ENCODE measurements at regions not wholly inside any gene's neighbourhood (a gene's known extent, or its start where the extent isn't known, plus 50 kb on each side); places are given as distances from the start of the nearest gene placed in this dataset.

DNA sequence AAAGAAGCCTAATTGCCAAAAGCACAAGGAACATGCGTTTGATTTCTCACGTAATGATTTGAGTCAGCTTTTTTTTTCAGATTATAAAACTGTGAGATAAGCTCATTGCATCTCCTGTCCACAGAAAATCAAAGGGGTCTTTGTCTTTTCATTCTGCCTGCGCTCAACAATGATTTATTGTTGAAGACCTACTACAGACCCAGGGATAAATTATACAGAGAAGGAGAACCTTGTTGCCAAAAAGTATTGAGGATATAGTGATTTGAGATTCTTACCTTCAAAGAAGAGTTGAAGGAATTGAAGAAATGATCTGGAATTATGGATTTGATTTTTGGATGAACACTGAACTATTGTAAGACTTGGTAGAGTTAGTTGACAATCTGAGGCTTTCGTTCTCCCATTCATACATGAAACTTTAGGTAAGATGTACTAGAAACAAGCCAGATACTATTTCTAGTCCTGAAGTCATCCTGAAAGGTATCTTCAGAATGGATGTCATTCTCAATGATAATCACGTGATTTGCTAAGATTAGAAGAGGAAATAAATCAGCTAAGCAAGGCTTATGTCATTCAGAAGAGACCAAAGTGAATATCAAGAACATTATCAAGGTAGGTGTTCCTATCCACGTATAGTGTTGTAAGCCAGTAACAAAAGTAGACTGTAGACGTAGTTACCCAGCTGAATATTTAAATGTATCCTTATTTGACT is 71.1 kb upstream of the SCOC start:
- TF ChIP-seq, protein P1, sequence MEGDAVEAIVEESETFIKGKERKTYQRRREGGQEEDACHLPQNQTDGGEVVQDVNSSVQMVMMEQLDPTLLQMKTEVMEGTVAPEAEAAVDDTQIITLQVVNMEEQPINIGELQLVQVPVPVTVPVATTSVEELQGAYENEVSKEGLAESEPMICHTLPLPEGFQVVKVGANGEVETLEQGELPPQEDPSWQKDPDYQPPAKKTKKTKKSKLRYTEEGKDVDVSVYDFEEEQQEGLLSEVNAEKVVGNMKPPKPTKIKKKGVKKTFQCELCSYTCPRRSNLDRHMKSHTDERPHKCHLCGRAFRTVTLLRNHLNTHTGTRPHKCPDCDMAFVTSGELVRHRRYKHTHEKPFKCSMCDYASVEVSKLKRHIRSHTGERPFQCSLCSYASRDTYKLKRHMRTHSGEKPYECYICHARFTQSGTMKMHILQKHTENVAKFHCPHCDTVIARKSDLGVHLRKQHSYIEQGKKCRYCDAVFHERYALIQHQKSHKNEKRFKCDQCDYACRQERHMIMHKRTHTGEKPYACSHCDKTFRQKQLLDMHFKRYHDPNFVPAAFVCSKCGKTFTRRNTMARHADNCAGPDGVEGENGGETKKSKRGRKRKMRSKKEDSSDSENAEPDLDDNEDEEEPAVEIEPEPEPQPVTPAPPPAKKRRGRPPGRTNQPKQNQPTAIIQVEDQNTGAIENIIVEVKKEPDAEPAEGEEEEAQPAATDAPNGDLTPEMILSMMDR (IDR thresholded peaks at IDR 0.05; ENCODE audit: unreplicated experiment) = no peak
- DNase-seq (ENCODE audit: low spot score, unreplicated experiment) = no peak
- peaks cover 4% of the 10 kb centered on the region for H3K27me3 Mint-ChIP-seq
- H3K27ac Mint-ChIP-seq = no peak overlapping the region
- no peak overlapping the region for H3K4me3 Mint-ChIP-seq (ENCODE audit: low read depth)
- no peaks in the 10 kb centered on the region for H3K36me3 Mint-ChIP-seq (ENCODE audit: insufficient read depth)
- H3K9me3 Mint-ChIP-seq (ENCODE audit: low read depth) = no peaks in the 10 kb centered on the region
- H3K4me1 Mint-ChIP-seq (ENCODE audit: low read depth) = peaks cover 15% of the 10 kb centered on the region

DNA sequence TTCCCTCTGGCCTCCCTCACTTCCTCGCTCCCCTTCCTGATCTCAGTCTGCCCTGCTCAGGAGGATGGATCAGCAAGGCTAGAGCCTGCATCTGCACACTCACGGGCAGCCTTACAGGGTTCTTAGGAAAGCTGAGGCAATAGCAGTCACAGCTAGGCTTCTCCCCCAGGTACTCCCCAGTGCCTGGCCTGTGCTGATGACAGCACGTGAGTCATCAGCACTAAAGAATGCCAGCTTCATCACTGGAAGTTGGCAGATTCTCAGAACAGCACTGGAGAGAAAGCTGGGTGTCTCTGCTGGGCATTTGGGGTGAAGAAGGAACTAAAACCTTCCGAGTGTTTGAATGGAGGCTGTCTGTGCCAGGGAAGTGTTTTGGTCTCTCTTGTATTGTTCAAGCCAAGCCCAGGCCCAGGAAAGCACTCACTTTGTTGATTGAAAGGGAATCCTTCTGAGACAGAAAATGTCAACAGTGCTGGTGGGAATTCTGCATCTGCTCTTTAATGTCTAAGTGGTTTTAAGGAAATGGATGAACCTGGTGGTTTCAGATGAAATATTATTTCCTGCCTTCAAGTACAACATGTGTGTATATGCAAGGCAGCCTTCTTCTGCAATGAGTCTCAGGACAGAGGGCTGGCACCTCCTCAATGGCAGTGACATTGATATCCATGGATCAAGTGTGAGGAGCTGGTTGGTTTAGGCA is 73.0 kb upstream of the SCOC start:
- Mint-ChIP-seq H3K9me3 (ENCODE audit: low read depth) (no peaks in the 10 kb centered on the region), H3K27me3 (no peaks in the 10 kb centered on the region), H3K4me1 (ENCODE audit: low read depth) (peaks cover 24% of the 10 kb centered on the region), H3K4me3 (ENCODE audit: low read depth) (no peak overlapping the region), H3K27ac (no peak overlapping the region), H3K36me3 (ENCODE audit: insufficient read depth) (no peaks in the 10 kb centered on the region)
- DNase-seq (ENCODE audit: low spot score, unreplicated experiment) = no peak
- TF ChIP-seq, protein P1 (IDR thresholded peaks at IDR 0.05; ENCODE audit: unreplicated experiment) = no peak

DNA sequence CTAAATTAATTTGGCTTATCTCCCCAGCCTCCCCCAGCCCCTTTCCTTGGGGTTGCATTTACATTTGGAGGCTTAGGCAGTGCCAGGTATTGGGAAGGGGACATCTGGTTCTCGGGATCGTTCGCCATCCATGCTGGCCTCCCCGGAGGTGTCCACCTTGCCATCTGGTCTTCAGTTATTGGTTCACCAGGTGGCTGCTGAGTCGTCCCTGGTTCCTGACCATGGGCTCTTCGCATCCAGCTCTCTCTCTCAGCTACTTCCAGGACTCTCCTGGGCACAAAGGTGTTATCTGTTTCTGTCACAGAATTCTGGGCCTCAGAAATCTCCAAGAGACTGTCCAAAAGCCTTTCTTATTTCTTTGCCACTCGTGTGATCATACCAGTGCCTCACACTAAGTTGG is 75.4 kb upstream of the SCOC start:
- Mint-ChIP-seq H3K27me3 (no peaks in the 10 kb centered on the region), H3K36me3 (ENCODE audit: insufficient read depth) (no peaks in the 10 kb centered on the region), H3K4me1 (ENCODE audit: low read depth) (peaks cover 15% of the 10 kb centered on the region), H3K27ac (no peak overlapping the region), H3K9me3 (ENCODE audit: low read depth) (no peaks in the 10 kb centered on the region), H3K4me3 (ENCODE audit: low read depth) (no peak overlapping the region)
- TF ChIP-seq, protein P1 (IDR thresholded peaks at IDR 0.05; ENCODE audit: unreplicated experiment) = no peak
- DNase-seq (ENCODE audit: low spot score, unreplicated experiment) = no peak

DNA sequence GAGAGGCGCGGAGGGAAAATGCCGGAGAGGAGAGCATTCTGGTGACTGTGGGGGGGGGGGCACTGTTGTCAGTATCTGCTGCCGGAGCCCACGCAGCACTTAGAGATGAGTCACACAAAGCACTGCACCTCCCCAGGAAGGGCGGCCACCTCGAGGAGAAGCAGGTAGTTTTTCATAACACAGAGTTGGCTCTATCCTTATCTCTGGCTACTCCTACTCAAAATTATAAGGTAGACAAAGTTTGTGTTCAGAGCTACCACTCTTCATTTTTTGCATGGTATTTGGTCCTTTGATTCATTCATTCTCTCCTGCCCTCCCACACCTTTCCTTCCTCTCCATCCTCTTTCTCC is 76.2 kb upstream of the SCOC start:
- Mint-ChIP-seq H3K27me3 (no peaks in the 10 kb centered on the region), H3K27ac (peak overlapping the region; percentile 10), H3K4me3 (ENCODE audit: low read depth) (peak overlapping the region; percentile 25), H3K36me3 (ENCODE audit: insufficient read depth) (no peaks in the 10 kb centered on the region), H3K4me1 (ENCODE audit: low read depth) (peaks cover 15% of the 10 kb centered on the region), H3K9me3 (ENCODE audit: low read depth) (no peaks in the 10 kb centered on the region)
- no peak for DNase-seq (ENCODE audit: low spot score, unreplicated experiment)
- TF ChIP-seq, protein P1 (IDR thresholded peaks at IDR 0.05; ENCODE audit: unreplicated experiment) = no peak

DNA sequence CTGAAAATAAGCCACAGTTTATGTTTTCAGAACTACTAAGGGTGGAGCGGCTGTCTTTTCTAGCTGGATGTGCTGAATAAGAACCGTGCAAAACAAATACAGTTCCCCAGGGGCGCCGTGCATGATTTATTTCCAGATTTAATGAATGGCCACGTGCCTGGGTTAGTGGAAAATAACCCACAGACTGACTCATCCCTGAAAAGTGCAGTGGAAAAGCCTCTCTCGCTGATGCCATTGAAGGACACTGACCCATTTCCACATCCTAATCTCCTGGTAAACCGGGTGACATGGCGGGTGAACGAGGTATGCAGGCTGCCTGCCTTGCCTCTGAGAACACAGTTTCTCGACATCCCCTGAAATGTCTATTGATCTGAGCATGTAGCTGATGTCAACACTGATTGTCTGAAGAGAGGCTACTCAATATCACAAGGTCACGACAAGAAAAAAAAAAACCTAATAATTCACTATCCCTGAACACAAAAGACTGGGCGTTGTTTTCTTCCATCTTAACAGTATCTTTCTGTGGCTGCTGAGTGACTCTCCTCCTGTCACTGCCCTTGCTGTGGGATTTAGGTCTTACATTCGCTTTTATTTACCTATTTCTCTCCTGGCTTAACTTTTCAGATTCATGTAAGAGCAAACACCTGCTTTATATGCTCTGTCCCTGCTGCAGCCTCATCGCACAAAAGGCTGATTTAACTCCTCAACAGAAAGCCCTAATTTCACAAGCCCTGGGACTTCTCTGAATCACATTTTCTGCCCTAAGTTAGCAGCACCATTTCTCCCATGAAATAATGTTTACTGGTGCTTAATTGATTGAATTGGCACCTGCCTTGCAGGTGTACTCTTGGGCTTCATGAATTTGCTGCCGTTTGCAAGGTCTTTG is 76.9 kb upstream of the SCOC start:
- Mint-ChIP-seq H3K27ac (peak overlapping the region; percentile 10), H3K9me3 (ENCODE audit: low read depth) (no peaks in the 10 kb centered on the region), H3K4me3 (ENCODE audit: low read depth) (peak overlapping the region; percentile 25), H3K27me3 (no peaks in the 10 kb centered on the region), H3K4me1 (ENCODE audit: low read depth) (peaks cover 15% of the 10 kb centered on the region), H3K36me3 (ENCODE audit: insufficient read depth) (no peaks in the 10 kb centered on the region)
- DNase-seq (ENCODE audit: low spot score, unreplicated experiment) = no peak
- TF ChIP-seq, protein P1 (IDR thresholded peaks at IDR 0.05; ENCODE audit: unreplicated experiment) = no peak

All from progenitor cell of endocrine pancreas (in vitro differentiated cells).